ENCODE measurements at regions not wholly inside any gene's neighbourhood (a gene's known extent, or its start where the extent isn't known, plus 50 kb on each side); places are given as distances from the start of the nearest gene placed in this dataset.

DNA sequence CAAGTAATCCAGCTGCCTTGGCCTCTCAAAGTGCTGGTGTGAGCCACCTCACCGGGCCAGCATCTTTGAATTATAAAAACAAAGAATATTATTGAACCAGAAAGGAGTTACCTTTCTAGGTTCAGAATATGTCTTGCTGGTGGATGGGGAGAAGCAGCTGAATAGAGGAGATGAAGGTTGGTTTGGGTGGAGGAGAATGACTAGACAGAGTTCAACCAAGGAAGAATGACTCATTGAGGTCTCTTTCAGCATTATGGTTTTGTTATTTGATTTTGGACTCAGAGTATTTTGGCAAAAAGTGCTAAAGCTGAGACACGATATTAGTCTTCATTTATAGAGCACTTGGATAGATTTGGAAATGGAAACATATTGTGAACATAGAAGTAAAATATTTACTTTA is 75.2 kb upstream of the MPDZ start:
- TF ChIP-seq, protein P1, sequence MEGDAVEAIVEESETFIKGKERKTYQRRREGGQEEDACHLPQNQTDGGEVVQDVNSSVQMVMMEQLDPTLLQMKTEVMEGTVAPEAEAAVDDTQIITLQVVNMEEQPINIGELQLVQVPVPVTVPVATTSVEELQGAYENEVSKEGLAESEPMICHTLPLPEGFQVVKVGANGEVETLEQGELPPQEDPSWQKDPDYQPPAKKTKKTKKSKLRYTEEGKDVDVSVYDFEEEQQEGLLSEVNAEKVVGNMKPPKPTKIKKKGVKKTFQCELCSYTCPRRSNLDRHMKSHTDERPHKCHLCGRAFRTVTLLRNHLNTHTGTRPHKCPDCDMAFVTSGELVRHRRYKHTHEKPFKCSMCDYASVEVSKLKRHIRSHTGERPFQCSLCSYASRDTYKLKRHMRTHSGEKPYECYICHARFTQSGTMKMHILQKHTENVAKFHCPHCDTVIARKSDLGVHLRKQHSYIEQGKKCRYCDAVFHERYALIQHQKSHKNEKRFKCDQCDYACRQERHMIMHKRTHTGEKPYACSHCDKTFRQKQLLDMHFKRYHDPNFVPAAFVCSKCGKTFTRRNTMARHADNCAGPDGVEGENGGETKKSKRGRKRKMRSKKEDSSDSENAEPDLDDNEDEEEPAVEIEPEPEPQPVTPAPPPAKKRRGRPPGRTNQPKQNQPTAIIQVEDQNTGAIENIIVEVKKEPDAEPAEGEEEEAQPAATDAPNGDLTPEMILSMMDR (conservative IDR thresholded peaks at IDR 0.05), result no peak
- no peak overlapping the region for H3K27ac ChIP-seq

DNA sequence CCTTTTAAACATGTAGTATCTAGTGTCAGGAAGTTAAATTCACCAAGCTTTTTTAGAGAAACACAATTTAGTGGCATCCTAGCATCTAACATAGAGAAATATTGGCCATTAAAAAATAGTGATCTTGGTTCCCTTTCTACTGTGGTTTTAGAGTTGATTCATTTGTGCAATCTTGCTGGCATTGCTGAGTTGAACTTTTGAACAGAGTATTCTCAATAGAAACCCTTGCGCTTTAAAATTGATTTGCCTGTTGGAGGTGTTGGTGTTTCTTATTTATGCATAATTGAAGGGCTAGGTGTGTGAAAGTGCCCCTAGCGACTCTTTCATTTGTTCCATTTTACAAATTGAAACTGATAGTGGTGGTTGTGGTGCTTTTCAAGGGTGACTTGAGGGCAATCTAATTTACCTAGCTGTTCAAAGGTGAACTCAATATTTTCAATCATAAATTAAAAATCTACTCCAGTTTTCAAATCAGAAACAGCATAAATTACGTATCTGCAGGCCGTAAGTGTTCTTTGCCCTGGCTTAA is 73.0 kb upstream of the MPDZ start:
- TF ChIP-seq, protein P1 (conservative IDR thresholded peaks at IDR 0.05), result no peak
- no peak overlapping the region for H3K27ac ChIP-seq

DNA sequence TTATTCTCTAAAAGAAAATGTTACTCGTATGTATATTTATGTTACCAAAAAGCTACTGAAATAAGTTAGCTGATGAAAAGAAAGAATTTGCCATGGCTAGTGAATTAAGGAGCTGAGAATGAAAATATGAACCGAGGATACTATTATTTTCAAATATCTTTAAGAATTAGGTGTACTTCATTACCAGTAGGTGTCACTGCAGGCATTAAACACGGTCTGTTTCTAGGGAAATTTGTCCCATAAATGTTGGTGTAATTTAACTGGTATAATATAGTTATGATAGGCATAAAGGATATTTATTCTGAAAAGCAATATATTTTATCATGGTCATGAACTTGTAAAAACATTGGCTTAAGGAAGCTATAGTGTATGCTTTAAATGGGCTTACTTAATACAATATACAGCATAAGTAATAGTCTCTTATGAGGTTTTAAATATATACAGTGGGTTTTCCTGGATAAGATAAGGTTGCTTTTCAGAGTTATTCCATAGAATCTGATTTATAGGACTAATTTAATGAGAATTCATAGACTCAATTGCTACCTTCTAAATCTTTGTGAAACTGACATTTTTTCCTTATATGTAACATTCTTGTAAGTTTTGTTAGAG is 72.4 kb upstream of the MPDZ start:
- no peak overlapping the region for H3K27ac ChIP-seq
- TF ChIP-seq, protein P1 (conservative IDR thresholded peaks at IDR 0.05), result peak; percentile 89

DNA sequence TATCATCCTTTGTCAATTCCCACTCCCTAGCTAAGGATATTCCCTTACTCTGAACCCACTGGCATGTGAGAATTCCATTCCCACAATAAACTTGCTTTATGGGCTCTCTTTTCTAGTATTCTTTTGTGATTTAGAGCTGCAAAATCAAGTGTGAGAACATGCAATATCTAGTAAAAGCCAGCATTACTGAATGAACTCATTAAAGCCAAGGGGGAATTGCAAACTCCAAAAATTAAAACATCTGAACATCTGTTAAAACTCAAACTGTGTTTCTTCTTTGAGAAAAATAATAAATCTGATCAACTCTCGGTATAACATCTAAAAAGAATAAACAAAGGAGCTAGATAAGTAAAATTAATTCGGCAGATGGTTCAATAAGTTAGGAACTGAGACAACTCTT is 53.1 kb upstream of the MPDZ start:
- H3K27ac ChIP-seq, result no peak overlapping the region
- TF ChIP-seq, protein P1 (conservative IDR thresholded peaks at IDR 0.05), result no peak

DNA sequence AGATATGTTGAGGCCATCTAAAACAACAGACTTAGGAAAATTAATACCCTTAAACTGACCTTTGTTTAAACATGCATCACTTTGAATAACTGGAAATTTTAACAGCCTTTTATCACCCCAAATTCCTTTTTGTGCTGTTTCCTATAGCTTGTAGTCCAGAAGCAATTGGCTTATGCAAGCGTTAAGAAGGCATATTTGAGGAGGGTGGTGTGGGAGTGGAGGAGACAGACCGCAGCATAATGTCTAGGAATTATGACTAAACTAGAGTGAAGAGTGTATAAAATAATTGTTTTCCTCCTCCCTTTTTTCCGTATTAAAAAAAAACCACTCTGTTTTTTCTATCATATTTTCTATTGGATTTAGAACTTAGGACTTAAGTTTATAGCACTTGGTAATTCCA is 51.8 kb upstream of the MPDZ start:
- TF ChIP-seq, protein P1 (conservative IDR thresholded peaks at IDR 0.05), result no peak
- no peak overlapping the region for H3K27ac ChIP-seq

DNA sequence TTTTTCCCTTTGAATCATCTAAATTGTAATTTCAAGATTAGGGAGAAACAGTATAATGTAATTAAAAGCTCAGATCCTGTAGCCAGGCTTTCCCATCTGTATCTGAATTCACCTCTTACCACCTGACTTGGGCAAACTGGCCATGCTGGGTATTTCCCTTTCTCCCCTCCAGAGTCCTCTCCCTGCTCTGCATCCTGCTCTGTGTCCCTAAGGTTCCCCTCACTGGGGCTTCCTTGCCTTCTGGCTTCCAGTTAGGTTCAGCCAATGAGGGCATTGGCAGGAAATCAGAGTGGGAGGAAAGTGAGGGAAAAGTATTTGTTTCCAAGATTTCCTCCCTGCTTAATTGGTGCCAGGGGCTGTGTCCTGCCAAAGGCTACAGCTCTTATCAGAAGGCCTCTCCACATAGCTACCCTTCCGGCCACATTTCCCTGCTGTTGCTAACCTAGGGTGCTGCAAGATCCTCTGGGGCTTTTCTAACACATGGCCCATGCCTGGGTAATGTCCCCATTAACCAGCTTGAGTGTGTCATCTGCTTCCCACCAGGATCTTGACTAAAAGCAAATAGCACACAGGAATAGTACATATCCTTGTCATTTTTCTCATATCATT is 51.0 kb upstream of the MPDZ start:
- no peak overlapping the region for H3K27ac ChIP-seq
- TF ChIP-seq, protein P1 (conservative IDR thresholded peaks at IDR 0.05), result no peak
